ENCODE measurements at regions not wholly inside any gene's neighbourhood (a gene's known extent, or its start where the extent isn't known, plus 50 kb on each side); places are given as distances from the start of the nearest gene placed in this dataset.

- no peak for DNase-seq
- H3K9me3 ChIP-seq, result no peaks in the 10 kb centered on the region
- TF ChIP-seq CTCF (IDR thresholded peaks at IDR 0.05; ENCODE audit: low read depth, low read length), result no peak
These were observed 218.9 kb downstream of the PABPC4L start for GRCh38 chr4:133982533-133983224.

GRCh38 chr4:133981327-133981726 lies 220.3 kb downstream of the PABPC4L start:
- H3K27me3 ChIP-seq, result no peaks in the 10 kb centered on the region
- no peak overlapping the region for H3K4me3 ChIP-seq (ENCODE audit: low read depth, low read length)
- no peak for DNase-seq
- no peaks in the 10 kb centered on the region for H3K9me3 ChIP-seq
- no peaks in the 10 kb centered on the region for H3K36me3 ChIP-seq
- no peaks in the 10 kb centered on the region for H3K4me1 ChIP-seq
- TF ChIP-seq CTCF (IDR thresholded peaks at IDR 0.05; ENCODE audit: low read depth, low read length), result no peak

More at GRCh38 chr4:133982533-133983224, 218.9 kb downstream of the PABPC4L start:
- no peaks in the 10 kb centered on the region for H3K36me3 ChIP-seq
- H3K4me3 ChIP-seq (ENCODE audit: low read depth, low read length), result no peak overlapping the region
- H3K27me3 ChIP-seq, result no peaks in the 10 kb centered on the region
- no peaks in the 10 kb centered on the region for H3K4me1 ChIP-seq

GRCh38 chr4:133972586-133972985 lies 229.0 kb downstream of the PABPC4L start:
- TF ChIP-seq CTCF (IDR thresholded peaks at IDR 0.05; ENCODE audit: low read depth, low read length), result no peak
- DNase-seq, result no peak
- Histone ChIP-seq H3K9me3 (no peaks in the 10 kb centered on the region), H3K36me3 (no peaks in the 10 kb centered on the region), H3K27me3 (no peaks in the 10 kb centered on the region), H3K4me1 (peaks cover 8% of the 10 kb centered on the region), H3K4me3 (ENCODE audit: low read depth, low read length) (no peak overlapping the region)

- Histone ChIP-seq H3K4me1 (peaks cover 8% of the 10 kb centered on the region), H3K9me3 (no peaks in the 10 kb centered on the region), H3K36me3 (no peaks in the 10 kb centered on the region), H3K27me3 (no peaks in the 10 kb centered on the region), H3K4me3 (ENCODE audit: low read depth, low read length) (no peak overlapping the region)
- DNase-seq, result peak; percentile 74
- TF ChIP-seq CTCF (IDR thresholded peaks at IDR 0.05; ENCODE audit: low read depth, low read length), result no peak
These were observed 232.3 kb downstream of the PABPC4L start for GRCh38 chr4:133969202-133969848.

- Histone ChIP-seq H3K4me1 (peaks cover 8% of the 10 kb centered on the region), H3K36me3 (no peaks in the 10 kb centered on the region), H3K9me3 (no peaks in the 10 kb centered on the region), H3K27me3 (no peaks in the 10 kb centered on the region), H3K4me3 (ENCODE audit: low read depth, low read length) (no peak overlapping the region)
- no peak for TF ChIP-seq CTCF (IDR thresholded peaks at IDR 0.05; ENCODE audit: low read depth, low read length)
- DNase-seq, result no peak
These were observed 233.4 kb downstream of the PABPC4L start for GRCh38 chr4:133968174-133968573.

- DNase-seq, result no peak
- H3K9me3 ChIP-seq, result no peaks in the 10 kb centered on the region
- H3K4me3 ChIP-seq (ENCODE audit: low read depth, low read length), result no peak overlapping the region
- no peaks in the 10 kb centered on the region for H3K4me1 ChIP-seq
- H3K36me3 ChIP-seq, result no peaks in the 10 kb centered on the region
- H3K27me3 ChIP-seq, result no peaks in the 10 kb centered on the region
- TF ChIP-seq CTCF (IDR thresholded peaks at IDR 0.05; ENCODE audit: low read depth, low read length), result no peak
These were observed 240.6 kb downstream of the PABPC4L start for GRCh38 chr4:133960975-133961374.

Measured in BE2C (cell line).